Erythroblast (primary cell): ENCODE measurements at regions not wholly inside any gene's neighbourhood (a gene's known extent, or its start where the extent isn't known, plus 50 kb on each side); places are given as distances from the start of the nearest gene placed in this dataset.

Source experiments
- GATA1 ChIP-seq: IDR thresholded peaks from 2 replicates; pipeline ENCODE4 v1.6.1; 2011; ENCODE audit warnings: low read depth, mild to moderate bottlenecking, control low read depth, low read length, moderate library complexity
- POLR2A ChIP-seq: IDR thresholded peaks from 2 replicates; pipeline ENCODE4 v1.6.1; 2011; ENCODE audit warnings: mild to moderate bottlenecking, low read length

GRCh38 chrX:82666355-82666754 is 841.7 kb upstream of the POU3F4 start:
- TF ChIP-seq POLR2A (no peak), GATA1 (no peak)
